ENCODE measurements at regions not wholly inside any gene's neighbourhood (a gene's known extent, or its start where the extent isn't known, plus 50 kb on each side); places are given as distances from the start of the nearest gene placed in this dataset.

DNA sequence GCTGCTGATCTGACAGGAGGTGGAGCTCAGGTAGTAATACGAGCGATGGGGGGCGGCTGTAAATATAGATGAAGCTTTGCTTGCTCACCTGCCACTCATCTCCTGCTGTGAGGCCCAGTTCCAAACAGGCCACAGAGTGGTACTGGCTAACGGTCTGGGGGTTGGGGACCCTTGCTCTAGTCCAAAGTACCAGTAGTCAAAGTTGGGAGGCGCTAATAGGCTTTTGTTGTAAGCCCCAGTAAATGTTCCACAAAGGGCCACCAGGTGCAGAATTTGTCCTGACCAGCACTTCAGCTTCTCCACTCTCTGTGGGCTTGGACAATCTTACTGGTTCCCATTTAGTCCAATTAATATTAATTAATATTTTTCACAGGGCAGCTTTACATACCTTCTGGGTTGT is 206.6 kb downstream of the ACTR3B start:
- no peaks in the 10 kb centered on the region for H3K79me2 ChIP-seq (ENCODE audit: low read length)
- no peak overlapping the region for H3K4me3 ChIP-seq (ENCODE audit: low read length)
- DNase-seq = no peak
- H3K36me3 ChIP-seq (ENCODE audit: insufficient read depth, low read length) = no peaks in the 10 kb centered on the region
- no peaks in the 10 kb centered on the region for H3K9me2 ChIP-seq (replicated peaks; ENCODE audit: insufficient read depth, low read length)
- no peak overlapping the region for H3K9ac ChIP-seq (ENCODE audit: low read length)
- no peak overlapping the region for H3K27ac ChIP-seq (ENCODE audit: low read length)
- H2AFZ ChIP-seq (ENCODE audit: low read length) = no peak overlapping the region
- H3K27me3 ChIP-seq (ENCODE audit: low read length) = no peaks in the 10 kb centered on the region
- no peaks in the 10 kb centered on the region for H3K4me1 ChIP-seq (ENCODE audit: low read length)
- H3K4me2 ChIP-seq (ENCODE audit: low read depth, low read length, poor library complexity, severe bottlenecking) = no peak overlapping the region
- H4K20me1 ChIP-seq (ENCODE audit: insufficient read depth, low read depth, low read length) = no peaks in the 10 kb centered on the region
- H3K9me3 ChIP-seq (ENCODE audit: low read length) = no peaks in the 10 kb centered on the region

DNA sequence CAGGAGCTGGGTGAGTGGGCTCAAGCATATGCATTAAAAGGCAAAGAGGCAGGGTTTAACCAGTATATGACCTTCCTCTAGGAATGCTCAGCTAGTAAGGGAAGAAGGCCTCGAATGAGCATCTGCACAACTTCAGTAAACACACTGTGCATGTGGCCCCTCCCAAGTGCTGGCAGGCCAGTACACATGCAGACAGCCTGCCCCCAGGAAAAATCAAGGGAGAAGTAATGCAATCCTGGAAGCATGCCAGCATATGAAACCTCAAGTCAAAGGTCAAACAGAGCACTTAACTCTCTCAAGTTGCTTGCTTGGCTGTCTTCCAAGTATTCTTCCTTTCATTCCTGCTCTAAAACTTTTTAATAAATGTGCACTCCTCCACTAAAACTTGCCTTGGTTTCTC is 208.4 kb downstream of the ACTR3B start:
- no peaks in the 10 kb centered on the region for H3K4me1 ChIP-seq (ENCODE audit: low read length)
- no peaks in the 10 kb centered on the region for H4K20me1 ChIP-seq (ENCODE audit: insufficient read depth, low read depth, low read length)
- H3K36me3 ChIP-seq (ENCODE audit: insufficient read depth, low read length) = no peaks in the 10 kb centered on the region
- no peak for DNase-seq
- H3K4me2 ChIP-seq (ENCODE audit: low read depth, low read length, poor library complexity, severe bottlenecking) = no peak overlapping the region
- no peak overlapping the region for H3K4me3 ChIP-seq (ENCODE audit: low read length)
- H3K9me3 ChIP-seq (ENCODE audit: low read length) = no peaks in the 10 kb centered on the region
- no peaks in the 10 kb centered on the region for H3K27me3 ChIP-seq (ENCODE audit: low read length)
- no peak overlapping the region for H3K9ac ChIP-seq (ENCODE audit: low read length)
- H3K9me2 ChIP-seq (replicated peaks; ENCODE audit: insufficient read depth, low read length) = no peaks in the 10 kb centered on the region
- H3K27ac ChIP-seq (ENCODE audit: low read length) = no peak overlapping the region
- H3K79me2 ChIP-seq (ENCODE audit: low read length) = no peaks in the 10 kb centered on the region
- H2AFZ ChIP-seq (ENCODE audit: low read length) = no peak overlapping the region

DNA sequence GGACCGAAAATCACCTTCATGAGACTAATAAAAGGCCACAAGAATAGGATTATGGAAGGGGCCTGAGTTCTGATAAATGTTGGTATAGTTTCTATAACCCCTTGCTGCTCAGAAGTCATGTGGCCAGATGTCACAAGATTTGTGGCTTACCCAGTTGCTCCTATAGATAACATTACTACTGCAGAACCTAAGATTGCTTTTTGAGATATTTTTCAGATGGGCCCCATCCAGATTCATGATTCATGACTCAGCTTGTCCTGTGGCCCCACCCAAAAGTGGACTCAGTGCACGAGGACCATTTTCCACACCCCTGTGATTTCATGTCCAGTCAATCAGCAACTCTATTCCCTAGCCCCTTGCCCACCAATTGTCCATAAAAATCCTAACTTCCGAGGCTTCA is 209.0 kb downstream of the ACTR3B start:
- Histone ChIP-seq H3K27me3 (ENCODE audit: low read length) (no peaks in the 10 kb centered on the region), H3K9me2 (replicated peaks; ENCODE audit: insufficient read depth, low read length) (no peaks in the 10 kb centered on the region), H3K27ac (ENCODE audit: low read length) (no peak overlapping the region), H3K79me2 (ENCODE audit: low read length) (no peaks in the 10 kb centered on the region), H3K4me3 (ENCODE audit: low read length) (no peak overlapping the region), H3K9ac (ENCODE audit: low read length) (no peak overlapping the region), H3K4me2 (ENCODE audit: low read depth, low read length, poor library complexity, severe bottlenecking) (no peak overlapping the region), H3K36me3 (ENCODE audit: insufficient read depth, low read length) (no peaks in the 10 kb centered on the region), H2AFZ (ENCODE audit: low read length) (no peak overlapping the region), H4K20me1 (ENCODE audit: insufficient read depth, low read depth, low read length) (no peaks in the 10 kb centered on the region), H3K9me3 (ENCODE audit: low read length) (no peaks in the 10 kb centered on the region), H3K4me1 (ENCODE audit: low read length) (no peaks in the 10 kb centered on the region)
- no peak for DNase-seq

- Histone ChIP-seq H3K27ac (ENCODE audit: low read length) (no peak overlapping the region), H3K9me2 (replicated peaks; ENCODE audit: insufficient read depth, low read length) (no peaks in the 10 kb centered on the region), H3K9me3 (ENCODE audit: low read length) (no peaks in the 10 kb centered on the region), H3K4me3 (ENCODE audit: low read length) (no peak overlapping the region), H3K36me3 (ENCODE audit: insufficient read depth, low read length) (no peaks in the 10 kb centered on the region), H4K20me1 (ENCODE audit: insufficient read depth, low read depth, low read length) (no peaks in the 10 kb centered on the region), H3K4me2 (ENCODE audit: low read depth, low read length, poor library complexity, severe bottlenecking) (no peak overlapping the region), H3K79me2 (ENCODE audit: low read length) (no peaks in the 10 kb centered on the region), H2AFZ (ENCODE audit: low read length) (no peak overlapping the region), H3K9ac (ENCODE audit: low read length) (no peak overlapping the region), H3K4me1 (ENCODE audit: low read length) (no peaks in the 10 kb centered on the region), H3K27me3 (ENCODE audit: low read length) (no peaks in the 10 kb centered on the region)
- no peak for DNase-seq
Observed at GRCh38 chr7:152969335-152969734, 209.8 kb downstream of the ACTR3B start.

DNA sequence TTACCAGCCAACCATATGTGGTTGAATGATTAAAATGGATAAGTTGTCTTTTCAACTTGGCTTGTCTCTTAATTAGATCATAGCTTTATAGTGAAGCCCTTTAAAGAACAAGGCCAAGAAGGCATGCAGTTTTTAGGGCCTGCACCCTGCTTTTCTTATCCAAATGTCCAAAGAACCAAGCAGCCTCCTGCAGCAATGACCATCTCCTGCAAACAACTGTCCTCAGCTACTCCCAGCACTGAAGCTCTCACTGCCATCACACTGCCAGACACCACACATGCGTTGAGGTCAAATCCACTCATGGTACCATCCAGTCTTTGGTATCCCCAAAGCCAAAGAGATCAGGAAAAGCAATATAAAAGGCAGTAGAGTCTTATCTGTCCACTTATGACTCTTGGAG is 210.3 kb downstream of the ACTR3B start:
- no peaks in the 10 kb centered on the region for H3K36me3 ChIP-seq (ENCODE audit: insufficient read depth, low read length)
- H3K27ac ChIP-seq (ENCODE audit: low read length) = no peak overlapping the region
- H3K4me2 ChIP-seq (ENCODE audit: low read depth, low read length, poor library complexity, severe bottlenecking) = no peak overlapping the region
- no peaks in the 10 kb centered on the region for H3K4me1 ChIP-seq (ENCODE audit: low read length)
- H3K9ac ChIP-seq (ENCODE audit: low read length) = no peak overlapping the region
- no peaks in the 10 kb centered on the region for H3K27me3 ChIP-seq (ENCODE audit: low read length)
- H3K9me2 ChIP-seq (replicated peaks; ENCODE audit: insufficient read depth, low read length) = no peaks in the 10 kb centered on the region
- H2AFZ ChIP-seq (ENCODE audit: low read length) = no peak overlapping the region
- H4K20me1 ChIP-seq (ENCODE audit: insufficient read depth, low read depth, low read length) = no peaks in the 10 kb centered on the region
- H3K79me2 ChIP-seq (ENCODE audit: low read length) = no peaks in the 10 kb centered on the region
- no peak overlapping the region for H3K4me3 ChIP-seq (ENCODE audit: low read length)
- no peak for DNase-seq
- H3K9me3 ChIP-seq (ENCODE audit: low read length) = no peaks in the 10 kb centered on the region

DNA sequence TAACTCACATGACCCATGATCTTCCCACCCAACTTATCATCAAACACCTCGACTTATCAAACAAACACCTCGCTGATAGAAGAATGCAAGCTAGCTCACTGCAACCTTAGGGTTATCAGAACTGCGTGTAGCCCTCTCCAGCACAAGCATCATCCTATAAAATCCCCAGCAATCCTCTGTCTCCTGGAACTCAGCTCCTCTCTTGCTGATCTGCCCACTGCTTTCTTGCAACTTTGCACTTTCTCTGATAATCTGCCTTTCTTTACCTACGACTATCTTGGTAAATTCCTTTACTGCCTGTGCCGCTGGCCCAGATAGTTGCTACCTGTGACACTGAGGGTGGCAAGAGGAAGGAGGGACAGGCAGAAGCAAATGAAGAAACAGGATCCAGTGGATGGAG is 210.9 kb downstream of the ACTR3B start:
- Histone ChIP-seq H3K36me3 (ENCODE audit: insufficient read depth, low read length) (no peaks in the 10 kb centered on the region), H3K27me3 (ENCODE audit: low read length) (no peaks in the 10 kb centered on the region), H3K4me3 (ENCODE audit: low read length) (no peak overlapping the region), H3K9ac (ENCODE audit: low read length) (no peak overlapping the region), H4K20me1 (ENCODE audit: insufficient read depth, low read depth, low read length) (no peaks in the 10 kb centered on the region), H3K9me2 (replicated peaks; ENCODE audit: insufficient read depth, low read length) (no peaks in the 10 kb centered on the region), H3K27ac (ENCODE audit: low read length) (no peak overlapping the region), H3K79me2 (ENCODE audit: low read length) (no peaks in the 10 kb centered on the region), H3K4me1 (ENCODE audit: low read length) (no peaks in the 10 kb centered on the region), H3K4me2 (ENCODE audit: low read depth, low read length, poor library complexity, severe bottlenecking) (no peak overlapping the region), H2AFZ (ENCODE audit: low read length) (no peak overlapping the region), H3K9me3 (ENCODE audit: low read length) (no peaks in the 10 kb centered on the region)
- DNase-seq = no peak

GRCh38 chr7:152974577-152974976 is 215.0 kb downstream of the ACTR3B start:
- Histone ChIP-seq H2AFZ (ENCODE audit: low read length) (no peak overlapping the region), H4K20me1 (ENCODE audit: insufficient read depth, low read depth, low read length) (no peaks in the 10 kb centered on the region), H3K36me3 (ENCODE audit: insufficient read depth, low read length) (no peaks in the 10 kb centered on the region), H3K79me2 (ENCODE audit: low read length) (no peaks in the 10 kb centered on the region), H3K4me3 (ENCODE audit: low read length) (no peak overlapping the region), H3K4me2 (ENCODE audit: low read depth, low read length, poor library complexity, severe bottlenecking) (no peak overlapping the region), H3K27ac (ENCODE audit: low read length) (no peak overlapping the region), H3K9me2 (replicated peaks; ENCODE audit: insufficient read depth, low read length) (no peaks in the 10 kb centered on the region), H3K9ac (ENCODE audit: low read length) (no peak overlapping the region), H3K27me3 (ENCODE audit: low read length) (no peaks in the 10 kb centered on the region), H3K4me1 (ENCODE audit: low read length) (no peaks in the 10 kb centered on the region), H3K9me3 (ENCODE audit: low read length) (no peaks in the 10 kb centered on the region)
- no peak for DNase-seq

- no peaks in the 10 kb centered on the region for H3K9me2 ChIP-seq (replicated peaks; ENCODE audit: insufficient read depth, low read length)
- H3K9ac ChIP-seq (ENCODE audit: low read length) = no peak overlapping the region
- no peak overlapping the region for H3K4me2 ChIP-seq (ENCODE audit: low read depth, low read length, poor library complexity, severe bottlenecking)
- no peaks in the 10 kb centered on the region for H4K20me1 ChIP-seq (ENCODE audit: insufficient read depth, low read depth, low read length)
- no peak overlapping the region for H3K4me3 ChIP-seq (ENCODE audit: low read length)
- no peaks in the 10 kb centered on the region for H3K27me3 ChIP-seq (ENCODE audit: low read length)
- H2AFZ ChIP-seq (ENCODE audit: low read length) = no peak overlapping the region
- no peaks in the 10 kb centered on the region for H3K9me3 ChIP-seq (ENCODE audit: low read length)
- H3K4me1 ChIP-seq (ENCODE audit: low read length) = no peaks in the 10 kb centered on the region
- H3K27ac ChIP-seq (ENCODE audit: low read length) = no peak overlapping the region
- H3K36me3 ChIP-seq (ENCODE audit: insufficient read depth, low read length) = no peaks in the 10 kb centered on the region
- DNase-seq = no peak
- no peaks in the 10 kb centered on the region for H3K79me2 ChIP-seq (ENCODE audit: low read length)
Observed at GRCh38 chr7:152975076-152975475, 215.5 kb downstream of the ACTR3B start.

GRCh38 chr7:152979376-152979775 is 219.8 kb downstream of the ACTR3B start:
- Histone ChIP-seq H3K9me3 (ENCODE audit: low read length) (no peaks in the 10 kb centered on the region), H3K4me1 (ENCODE audit: low read length) (no peaks in the 10 kb centered on the region), H3K9me2 (replicated peaks; ENCODE audit: insufficient read depth, low read length) (no peaks in the 10 kb centered on the region), H3K79me2 (ENCODE audit: low read length) (no peaks in the 10 kb centered on the region), H3K4me3 (ENCODE audit: low read length) (no peak overlapping the region), H3K27ac (ENCODE audit: low read length) (no peak overlapping the region), H3K27me3 (ENCODE audit: low read length) (no peaks in the 10 kb centered on the region), H3K36me3 (ENCODE audit: insufficient read depth, low read length) (no peaks in the 10 kb centered on the region), H3K9ac (ENCODE audit: low read length) (no peak overlapping the region), H4K20me1 (ENCODE audit: insufficient read depth, low read depth, low read length) (no peaks in the 10 kb centered on the region), H2AFZ (ENCODE audit: low read length) (no peak overlapping the region), H3K4me2 (ENCODE audit: low read depth, low read length, poor library complexity, severe bottlenecking) (no peak overlapping the region)
- no peak for DNase-seq
